SU-DHL-6 (cell line): ENCODE measurements at regions not wholly inside any gene's neighbourhood (a gene's known extent, or its start where the extent isn't known, plus 50 kb on each side); places are given as distances from the start of the nearest gene placed in this dataset.

Source experiments
- CTCF ChIP-seq: fragments of 200-600 bp; sonication (generic); IDR thresholded peaks from one replicate; pipeline ENCODE4 v1.5.1; 2017; ENCODE audit warnings: antibody characterized with exemption, mild to moderate bottlenecking, low read length, moderate library complexity; ENCODE audit not compliant: insufficient read depth, poor library complexity, severe bottlenecking
- EZH2phosphoT487 ChIP-seq: fragments of 200-600 bp; sonication (generic), shearing (Covaris generic); conservative IDR thresholded peaks from 2 replicates; pipeline ENCODE4 v1.6.1; 2018; ENCODE audit warnings: mild to moderate bottlenecking, antibody characterized with exemption, low read length, moderate library complexity, mixed read lengths

- TF ChIP-seq CTCF = no peak
- TF ChIP-seq EZH2phosphoT487 = no peak
These were observed 1069.9 kb downstream of the EFNA5 start for GRCh38 chr5:106600803-106601202.
